ENCODE measurements at regions not wholly inside any gene's neighbourhood (a gene's known extent, or its start where the extent isn't known, plus 50 kb on each side); places are given as distances from the start of the nearest gene placed in this dataset.

- TF ChIP-seq ZSCAN18 (tag by site-specific recombination; IDR thresholded peaks at IDR 0.05) (no peak), ZNF24 (tag by site-specific recombination; IDR thresholded peaks at IDR 0.05) (no peak), ZNF626 (tag by site-specific recombination; IDR thresholded peaks at IDR 0.05) (no peak), ZNF16 (tag by site-specific recombination; IDR thresholded peaks at IDR 0.05; ENCODE audit: low read depth) (no peak), ZIC2 (tag by site-specific recombination; IDR thresholded peaks at IDR 0.05) (no peak), ZNF791 (tag by site-specific recombination; IDR thresholded peaks at IDR 0.05) (no peak), ZNF473 (tag by site-specific recombination; IDR thresholded peaks at IDR 0.05) (no peak)
Measured at GRCh38 chr4:167415461-167415860, 181.2 kb upstream of the SPOCK3 start (continued).

- H3K36me3 ChIP-seq (ENCODE audit: control insufficient read depth in 2 of 2, insufficient read depth in 1 of 2, low read length in 2 of 2) = no peaks in the 10 kb centered on the region
- H3K4me1 ChIP-seq (ENCODE audit: control insufficient read depth, insufficient read depth, low read length) = no peaks in the 10 kb centered on the region
- no peak overlapping the region for H3K4me3 ChIP-seq (ENCODE audit: low read depth, low read length)
- CTCF ChIA-PET = no interaction called here
- H3K27ac ChIP-seq (ENCODE audit: extremely low read depth, low read depth, low read length) = no peak overlapping the region
- TF ChIP-seq, protein P1, sequence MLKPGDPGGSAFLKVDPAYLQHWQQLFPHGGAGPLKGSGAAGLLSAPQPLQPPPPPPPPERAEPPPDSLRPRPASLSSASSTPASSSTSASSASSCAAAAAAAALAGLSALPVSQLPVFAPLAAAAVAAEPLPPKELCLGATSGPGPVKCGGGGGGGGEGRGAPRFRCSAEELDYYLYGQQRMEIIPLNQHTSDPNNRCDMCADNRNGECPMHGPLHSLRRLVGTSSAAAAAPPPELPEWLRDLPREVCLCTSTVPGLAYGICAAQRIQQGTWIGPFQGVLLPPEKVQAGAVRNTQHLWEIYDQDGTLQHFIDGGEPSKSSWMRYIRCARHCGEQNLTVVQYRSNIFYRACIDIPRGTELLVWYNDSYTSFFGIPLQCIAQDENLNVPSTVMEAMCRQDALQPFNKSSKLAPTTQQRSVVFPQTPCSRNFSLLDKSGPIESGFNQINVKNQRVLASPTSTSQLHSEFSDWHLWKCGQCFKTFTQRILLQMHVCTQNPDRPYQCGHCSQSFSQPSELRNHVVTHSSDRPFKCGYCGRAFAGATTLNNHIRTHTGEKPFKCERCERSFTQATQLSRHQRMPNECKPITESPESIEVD (tag by site-specific recombination; IDR thresholded peaks at IDR 0.05) = no peak
- TF ChIP-seq, protein P2, sequence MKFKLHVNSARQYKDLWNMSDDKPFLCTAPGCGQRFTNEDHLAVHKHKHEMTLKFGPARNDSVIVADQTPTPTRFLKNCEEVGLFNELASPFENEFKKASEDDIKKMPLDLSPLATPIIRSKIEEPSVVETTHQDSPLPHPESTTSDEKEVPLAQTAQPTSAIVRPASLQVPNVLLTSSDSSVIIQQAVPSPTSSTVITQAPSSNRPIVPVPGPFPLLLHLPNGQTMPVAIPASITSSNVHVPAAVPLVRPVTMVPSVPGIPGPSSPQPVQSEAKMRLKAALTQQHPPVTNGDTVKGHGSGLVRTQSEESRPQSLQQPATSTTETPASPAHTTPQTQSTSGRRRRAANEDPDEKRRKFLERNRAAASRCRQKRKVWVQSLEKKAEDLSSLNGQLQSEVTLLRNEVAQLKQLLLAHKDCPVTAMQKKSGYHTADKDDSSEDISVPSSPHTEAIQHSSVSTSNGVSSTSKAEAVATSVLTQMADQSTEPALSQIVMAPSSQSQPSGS (tag by site-specific recombination; IDR thresholded peaks at IDR 0.05; ENCODE audit: low read depth) = peak; percentile 54; the same call in 1 of the 2 replicates
- no peaks in the 10 kb centered on the region for H3K9me3 ChIP-seq (ENCODE audit: control insufficient read depth, insufficient read depth, low read depth, low read length)
- POLR2A ChIA-PET = no interaction called here
Measured at GRCh38 chr4:167419468-167420140, 185.3 kb upstream of the SPOCK3 start.

DNA sequence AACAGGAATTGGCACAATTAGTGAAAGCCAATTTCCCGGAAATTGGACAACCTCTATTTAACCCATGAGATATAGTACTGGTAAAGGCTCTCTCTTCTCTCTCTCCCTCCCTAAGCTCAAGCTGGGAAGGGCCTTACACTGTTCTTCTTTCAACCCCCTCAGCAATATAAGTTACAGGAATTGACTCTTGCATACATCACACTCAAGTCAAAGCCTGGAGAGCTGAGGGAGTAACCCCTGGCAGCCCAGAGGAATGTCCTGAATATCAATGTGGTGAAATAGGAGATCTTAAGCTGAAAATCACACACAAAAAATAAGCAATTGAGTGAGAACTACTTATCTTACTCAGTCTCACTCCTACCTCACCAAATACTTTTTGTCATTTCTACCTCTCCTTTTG lies 186.9 kb upstream of the SPOCK3 start:
- Histone ChIP-seq H3K36me3 (ENCODE audit: control insufficient read depth in 2 of 2, insufficient read depth in 1 of 2, low read length in 2 of 2) (no peaks in the 10 kb centered on the region), H3K4me3 (ENCODE audit: low read depth, low read length) (no peak overlapping the region), H3K27ac (ENCODE audit: extremely low read depth, low read depth, low read length) (no peak overlapping the region), H3K9me3 (ENCODE audit: control insufficient read depth, insufficient read depth, low read depth, low read length) (no peaks in the 10 kb centered on the region), H3K4me1 (ENCODE audit: control insufficient read depth, insufficient read depth, low read length) (no peaks in the 10 kb centered on the region)
- CTCF ChIA-PET = no interaction called here
- TF ChIP-seq, protein P3, sequence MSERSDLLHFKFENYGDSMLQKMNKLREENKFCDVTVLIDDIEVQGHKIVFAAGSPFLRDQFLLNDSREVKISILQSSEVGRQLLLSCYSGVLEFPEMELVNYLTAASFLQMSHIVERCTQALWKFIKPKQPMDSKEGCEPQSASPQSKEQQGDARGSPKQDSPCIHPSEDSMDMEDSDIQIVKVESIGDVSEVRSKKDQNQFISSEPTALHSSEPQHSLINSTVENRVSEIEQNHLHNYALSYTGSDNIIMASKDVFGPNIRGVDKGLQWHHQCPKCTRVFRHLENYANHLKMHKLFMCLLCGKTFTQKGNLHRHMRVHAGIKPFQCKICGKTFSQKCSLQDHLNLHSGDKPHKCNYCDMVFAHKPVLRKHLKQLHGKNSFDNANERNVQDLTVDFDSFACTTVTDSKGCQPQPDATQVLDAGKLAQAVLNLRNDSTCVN (tag by site-specific recombination; optimal IDR thresholded peaks at IDR 0.05) = no peak
- TF ChIP-seq ZNF585B (tag by site-specific recombination; IDR thresholded peaks at IDR 0.05) (no peak), ZNF416 (tag by site-specific recombination; IDR thresholded peaks at IDR 0.05) (no peak), EGR2 (tag by site-specific recombination; IDR thresholded peaks at IDR 0.05; ENCODE audit: low read depth) (no peak), KLF1 (tag by site-specific recombination; IDR thresholded peaks at IDR 0.05) (no peak), ZNF645 (tag by site-specific recombination; IDR thresholded peaks at IDR 0.05) (no peak)
- POLR2A ChIA-PET = no interaction called here
